DND-41 (cell line): ENCODE measurements at regions not wholly inside any gene's neighbourhood (a gene's known extent, or its start where the extent isn't known, plus 50 kb on each side); places are given as distances from the start of the nearest gene placed in this dataset.

ENCODE experiments used
- EZH2 ChIP-seq: IDR thresholded peaks from 3 replicates; pipeline ENCODE4 v1.6.1; 2012; ENCODE audit warnings: borderline replicate concordance, low read depth, mild to moderate bottlenecking, moderate library complexity, low read length, inconsistent platforms; ENCODE audit not compliant: severe bottlenecking
- TF ChIP-seq, protein P1 (sequence below): IDR thresholded peaks from 2 replicates; pipeline ENCODE4 v1.5.1; 2012; ENCODE audit warnings: borderline replicate concordance, low read length, moderate library complexity, mild to moderate bottlenecking; ENCODE audit not compliant: poor library complexity, severe bottlenecking; ENCODE audit errors: extremely low read depth

DNA sequence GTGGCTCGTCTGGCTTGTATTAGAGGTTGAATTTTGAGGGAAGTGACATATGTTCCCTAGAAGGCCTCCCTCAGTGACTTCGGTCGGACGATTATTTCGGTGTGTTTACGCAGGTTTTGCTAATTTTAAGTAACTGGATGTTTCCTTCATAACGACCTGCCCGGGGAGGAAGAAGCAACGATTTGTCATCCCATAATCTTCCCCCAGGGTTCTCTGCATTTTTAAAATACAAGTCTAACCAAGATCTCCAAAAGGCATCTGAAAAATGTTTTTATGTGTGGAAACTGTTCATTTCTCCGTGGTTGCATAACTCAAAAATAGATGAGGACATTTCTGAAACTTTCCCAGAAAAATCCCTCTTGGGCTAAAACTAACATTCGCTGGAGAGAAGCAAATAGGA lies 195.4 kb downstream of the SHOX start:
- TF ChIP-seq, protein P1, sequence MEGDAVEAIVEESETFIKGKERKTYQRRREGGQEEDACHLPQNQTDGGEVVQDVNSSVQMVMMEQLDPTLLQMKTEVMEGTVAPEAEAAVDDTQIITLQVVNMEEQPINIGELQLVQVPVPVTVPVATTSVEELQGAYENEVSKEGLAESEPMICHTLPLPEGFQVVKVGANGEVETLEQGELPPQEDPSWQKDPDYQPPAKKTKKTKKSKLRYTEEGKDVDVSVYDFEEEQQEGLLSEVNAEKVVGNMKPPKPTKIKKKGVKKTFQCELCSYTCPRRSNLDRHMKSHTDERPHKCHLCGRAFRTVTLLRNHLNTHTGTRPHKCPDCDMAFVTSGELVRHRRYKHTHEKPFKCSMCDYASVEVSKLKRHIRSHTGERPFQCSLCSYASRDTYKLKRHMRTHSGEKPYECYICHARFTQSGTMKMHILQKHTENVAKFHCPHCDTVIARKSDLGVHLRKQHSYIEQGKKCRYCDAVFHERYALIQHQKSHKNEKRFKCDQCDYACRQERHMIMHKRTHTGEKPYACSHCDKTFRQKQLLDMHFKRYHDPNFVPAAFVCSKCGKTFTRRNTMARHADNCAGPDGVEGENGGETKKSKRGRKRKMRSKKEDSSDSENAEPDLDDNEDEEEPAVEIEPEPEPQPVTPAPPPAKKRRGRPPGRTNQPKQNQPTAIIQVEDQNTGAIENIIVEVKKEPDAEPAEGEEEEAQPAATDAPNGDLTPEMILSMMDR, result no peak
- no peak for TF ChIP-seq EZH2
